Epithelial cell of prostate (primary cell): ENCODE measurements at regions not wholly inside any gene's neighbourhood (a gene's known extent, or its start where the extent isn't known, plus 50 kb on each side); places are given as distances from the start of the nearest gene placed in this dataset.

ENCODE experiments used
- DNase-seq: peaks from one replicate; pipeline ENCODE4 v3.0.0-alpha.2; 2011; ENCODE audit warnings: low read depth, low spot score
- H3K27ac ChIP-seq: fragments of 450-650 bp; 2 replicates; pipeline ENCODE4 v1.5.1; 2017; ENCODE audit warnings: mild to moderate bottlenecking

DNA sequence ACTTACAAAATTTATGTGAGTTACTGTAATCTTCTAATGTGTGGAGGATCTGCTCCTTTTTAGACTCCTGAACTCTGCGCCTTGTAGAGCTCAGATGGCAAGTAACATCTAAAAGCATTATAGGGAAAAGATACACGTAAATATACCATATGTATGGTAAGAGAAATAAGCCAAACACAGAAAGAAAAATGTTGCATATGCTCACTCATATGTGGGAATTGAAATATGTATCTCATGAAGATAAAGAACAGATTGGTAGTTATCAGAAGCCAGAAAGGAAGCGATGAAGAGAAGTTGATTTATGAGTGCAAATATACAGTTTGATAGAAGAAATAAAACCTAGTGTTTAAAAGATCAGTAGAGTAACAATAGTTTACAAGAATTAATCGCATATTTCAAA is 815.0 kb upstream of the MAN1A1 start:
- no peak overlapping the region for H3K27ac ChIP-seq
- no peak for DNase-seq

DNA sequence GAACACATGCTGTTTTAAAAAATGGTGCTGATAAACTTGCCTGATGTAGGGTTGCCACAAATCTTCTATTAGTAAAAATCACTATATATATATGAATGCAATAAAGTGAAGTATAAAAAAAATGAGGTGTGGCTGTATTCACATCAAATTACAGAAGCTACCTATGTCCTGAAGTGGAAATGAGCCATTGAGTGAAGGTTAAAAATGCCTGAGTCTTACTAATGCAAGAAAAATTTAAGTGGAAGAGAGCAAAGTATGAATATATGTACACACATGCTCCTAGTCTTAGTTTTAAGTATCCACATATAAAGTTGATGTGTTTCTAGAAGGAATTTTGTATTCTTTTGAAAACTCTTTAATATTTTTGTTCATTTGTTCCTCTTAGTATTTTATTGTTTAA is 808.3 kb upstream of the MAN1A1 start:
- no peak for DNase-seq
- no peak overlapping the region for H3K27ac ChIP-seq

DNA sequence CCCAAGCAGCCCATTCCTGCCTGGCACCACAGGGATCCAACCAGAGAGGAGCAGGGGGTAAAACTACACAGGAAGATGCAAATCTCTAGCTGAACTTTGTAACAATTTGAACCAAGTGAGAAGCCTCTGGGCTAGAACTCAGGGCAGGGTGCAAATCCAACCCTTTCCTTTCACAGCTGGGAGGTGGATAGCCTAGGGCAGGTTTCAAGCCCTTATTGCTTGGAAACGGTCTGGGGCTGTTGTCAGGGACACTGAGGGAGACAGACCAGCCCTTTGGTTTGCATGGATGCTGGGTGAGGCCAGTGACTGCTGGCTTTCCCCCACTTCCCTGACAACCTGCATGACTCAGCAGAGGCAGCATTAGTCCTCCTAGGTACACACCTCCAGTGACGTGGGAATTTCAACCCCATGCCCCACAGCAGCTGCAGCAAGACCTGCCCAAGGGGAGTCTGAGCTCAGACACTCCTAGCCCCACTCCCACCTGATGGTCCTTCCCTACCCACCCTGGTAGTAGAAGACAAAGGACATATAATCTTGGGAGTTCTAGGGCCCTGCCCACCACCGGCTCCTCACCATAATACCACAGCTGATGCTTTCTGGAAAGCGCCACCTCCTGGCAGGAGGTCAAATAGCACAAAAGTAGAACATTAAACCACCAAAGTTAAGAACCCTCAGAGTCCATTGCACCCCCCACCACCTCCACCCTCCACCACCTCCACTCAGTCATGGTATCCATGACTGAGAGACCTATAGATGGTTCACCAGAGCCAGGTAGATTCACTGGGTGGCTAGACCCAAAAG is 797.7 kb upstream of the MAN1A1 start:
- no peak for DNase-seq

DNA sequence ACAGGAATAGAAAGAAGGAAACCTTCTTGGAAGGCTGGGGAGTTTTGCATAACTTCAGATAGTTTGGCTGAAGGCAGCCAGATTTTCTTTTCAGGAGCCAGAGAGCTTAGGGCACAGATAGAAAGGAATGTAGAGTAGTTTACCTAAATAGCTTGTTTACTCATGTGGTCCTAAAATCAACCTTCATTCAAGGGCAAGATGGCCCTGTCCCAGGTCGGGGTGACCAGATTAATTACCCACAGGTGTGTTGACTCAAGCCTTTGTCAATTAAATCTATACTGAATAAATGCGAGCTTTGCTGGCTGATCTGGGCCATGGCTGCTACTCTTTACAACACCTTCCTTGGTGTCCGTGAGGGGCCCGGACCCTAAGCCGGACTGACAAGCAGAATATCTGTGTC is 792.0 kb upstream of the MAN1A1 start:
- H3K27ac ChIP-seq, result no peak overlapping the region
- DNase-seq, result no peak

More for the DNA sequence above, 797.7 kb upstream of the MAN1A1 start:
- H3K27ac ChIP-seq, result no peak overlapping the region

DNA sequence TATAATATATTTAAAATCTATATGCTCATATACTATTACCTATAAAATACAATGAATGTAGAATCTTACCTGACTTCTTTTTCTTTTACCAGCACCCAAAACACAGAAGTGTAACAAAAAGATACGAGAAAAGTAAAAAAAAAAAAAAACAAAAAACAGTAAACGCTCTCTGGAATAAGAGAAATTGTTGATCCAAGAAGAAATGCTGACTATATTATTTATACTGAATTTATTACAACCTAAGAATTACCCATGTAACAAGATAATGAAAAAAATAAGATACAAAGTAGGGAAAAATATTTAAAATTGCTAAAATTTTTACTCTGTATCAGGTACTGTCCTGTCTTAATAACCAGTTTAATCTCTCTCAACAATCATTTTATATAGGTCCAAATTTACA is 787.9 kb upstream of the MAN1A1 start:
- DNase-seq, result no peak
- no peak overlapping the region for H3K27ac ChIP-seq

DNA sequence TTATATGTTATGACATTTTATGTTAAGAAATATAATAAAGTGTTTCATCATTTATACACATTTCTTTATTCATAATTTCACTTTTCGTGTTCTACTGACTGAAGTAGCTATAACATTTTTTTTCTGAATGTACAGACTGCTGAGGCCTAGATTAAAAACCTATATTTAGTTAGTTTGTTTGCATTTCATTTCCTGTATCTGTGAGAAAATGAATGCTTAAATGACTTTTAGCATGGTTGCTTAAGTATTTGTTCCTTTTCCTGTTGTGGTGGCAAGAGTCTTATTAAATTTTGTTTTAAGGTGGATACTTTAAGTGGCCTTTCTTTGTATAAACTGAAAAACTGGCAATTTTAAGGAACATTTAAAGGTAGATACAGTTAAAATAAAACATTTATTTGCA is 779.7 kb upstream of the MAN1A1 start:
- H3K27ac ChIP-seq, result no peak overlapping the region
- DNase-seq, result no peak

DNA sequence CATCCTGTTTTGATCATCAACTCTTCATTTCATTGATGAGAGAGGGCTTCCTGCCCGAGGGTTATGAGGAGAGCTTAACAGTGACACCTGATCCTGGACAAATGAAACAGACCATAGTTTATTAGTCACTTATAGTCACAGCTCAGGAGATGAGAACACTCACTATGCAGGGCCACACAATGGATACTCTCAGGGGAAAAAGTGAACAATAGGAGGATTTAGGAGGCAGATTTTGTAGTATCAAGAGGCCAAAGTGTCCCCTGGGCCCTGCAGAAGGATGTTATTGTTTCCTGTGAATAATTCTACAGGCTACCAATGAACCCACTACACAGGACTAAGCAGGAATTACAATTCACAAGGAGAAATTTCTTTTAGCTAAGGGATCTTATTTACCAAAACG is 772.8 kb upstream of the MAN1A1 start:
- H3K27ac ChIP-seq, result no peak overlapping the region
- DNase-seq, result no peak

DNA sequence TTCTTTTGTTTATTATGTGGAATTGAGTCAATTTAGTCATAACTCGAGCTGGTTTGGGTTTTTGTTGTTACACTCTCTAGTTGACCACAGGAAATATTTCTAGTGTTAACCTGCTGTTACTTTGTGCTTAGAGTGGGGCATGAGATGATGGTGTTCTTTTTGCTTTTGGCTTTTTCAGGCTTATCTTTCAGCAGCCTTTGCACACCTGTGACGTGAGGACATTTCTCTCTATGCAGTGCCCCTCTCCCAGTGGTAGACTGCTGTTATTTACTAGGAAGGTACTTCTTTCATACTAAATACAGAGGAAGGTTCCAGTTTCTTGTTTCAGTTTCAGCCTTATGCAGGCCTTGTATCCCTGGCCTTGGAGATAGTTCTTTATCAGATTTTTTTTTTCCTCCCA is 766.8 kb upstream of the MAN1A1 start:
- H3K27ac ChIP-seq, result no peak overlapping the region
- DNase-seq, result no peak

DNA sequence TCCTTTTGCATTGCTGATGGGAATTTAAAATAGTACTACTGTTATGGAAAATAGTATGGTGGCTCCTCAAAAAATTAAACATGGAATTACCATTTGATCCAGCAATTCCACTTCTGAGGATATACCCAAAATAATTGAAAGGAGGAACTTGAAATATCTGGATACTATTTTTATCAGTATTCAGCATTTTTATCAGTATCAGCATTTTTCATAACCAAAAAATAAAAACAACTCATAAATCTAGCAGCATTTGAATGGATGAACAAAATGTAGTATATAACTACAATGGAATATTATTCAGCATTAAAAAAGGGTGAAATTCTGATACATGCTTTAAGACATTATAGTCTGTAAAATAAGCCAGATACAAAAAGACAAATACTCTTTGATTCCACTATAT is 763.4 kb upstream of the MAN1A1 start:
- no peak overlapping the region for H3K27ac ChIP-seq
- no peak for DNase-seq

DNA sequence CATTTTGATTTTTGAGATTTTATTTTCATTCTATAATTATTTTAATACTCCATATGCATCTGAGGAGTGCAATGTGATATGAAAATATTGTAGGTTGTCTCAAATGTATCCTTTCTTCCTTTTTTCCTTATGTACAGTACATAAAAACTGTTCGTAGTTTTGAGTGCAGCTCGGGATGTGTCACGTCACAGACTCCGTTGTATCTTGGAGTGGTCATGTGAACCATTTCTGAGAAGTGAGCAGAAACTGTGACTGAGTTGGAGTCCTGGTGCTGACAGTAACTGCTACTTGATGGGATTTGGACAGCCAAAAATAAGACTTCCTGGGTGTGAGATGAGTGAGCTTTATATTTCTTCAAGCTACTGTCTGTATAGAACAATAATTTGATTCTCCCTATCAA is 761.4 kb upstream of the MAN1A1 start:
- H3K27ac ChIP-seq, result no peak overlapping the region
- DNase-seq, result no peak

DNA sequence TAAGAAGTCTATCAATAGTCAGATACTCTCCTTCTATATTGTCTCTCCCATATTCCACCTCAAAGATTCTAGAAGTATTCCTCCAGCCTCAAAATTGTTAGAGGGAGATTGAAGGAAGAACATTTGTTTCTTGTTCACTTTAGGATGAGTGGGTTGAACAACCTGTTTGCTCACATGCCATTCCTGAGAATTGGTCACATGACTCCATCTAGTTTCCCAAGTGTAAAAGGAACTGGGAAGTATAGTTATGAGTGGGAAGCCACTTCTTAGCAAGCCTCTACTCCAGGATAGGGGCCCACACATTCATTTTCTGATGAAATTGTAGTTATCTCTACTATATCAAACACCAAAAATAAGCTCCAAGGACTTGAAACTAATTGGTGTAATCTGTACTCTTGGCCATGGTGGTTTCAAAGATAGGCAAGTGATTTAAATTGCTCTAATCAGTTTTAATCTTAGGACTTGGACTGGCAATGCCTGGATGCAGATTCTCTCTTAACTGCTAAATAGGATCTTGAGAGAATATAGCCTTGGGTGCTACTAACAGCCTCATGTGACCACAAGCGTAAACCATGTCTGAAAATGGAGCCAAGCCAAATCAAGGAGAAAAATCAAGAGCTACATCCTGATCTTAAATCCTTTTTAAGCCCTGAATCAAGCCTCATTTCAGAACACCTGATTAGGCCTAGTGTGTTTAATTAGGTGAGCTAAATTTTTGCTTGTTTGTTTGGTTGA is 758.7 kb upstream of the MAN1A1 start:
- no peak for DNase-seq
- H3K27ac ChIP-seq, result no peak overlapping the region

DNA sequence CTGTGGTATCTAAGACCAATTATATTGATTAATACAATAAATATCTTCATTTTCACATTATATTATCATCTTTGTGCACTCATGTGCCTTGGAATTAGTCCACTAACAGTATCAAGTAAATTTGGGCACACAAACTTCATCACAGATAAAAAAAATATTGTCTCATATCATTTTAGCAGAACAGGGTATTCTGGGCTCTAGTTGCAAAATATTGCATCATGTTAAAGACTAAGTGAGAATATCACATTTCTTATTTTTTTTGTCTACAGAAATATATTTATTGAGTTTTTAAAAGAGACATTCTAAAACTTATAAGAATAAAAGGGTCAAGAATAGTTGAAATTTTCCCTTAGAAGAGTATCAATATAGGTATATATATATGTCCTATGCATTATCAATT is 754.1 kb upstream of the MAN1A1 start:
- DNase-seq, result no peak
- H3K27ac ChIP-seq, result no peak overlapping the region

DNA sequence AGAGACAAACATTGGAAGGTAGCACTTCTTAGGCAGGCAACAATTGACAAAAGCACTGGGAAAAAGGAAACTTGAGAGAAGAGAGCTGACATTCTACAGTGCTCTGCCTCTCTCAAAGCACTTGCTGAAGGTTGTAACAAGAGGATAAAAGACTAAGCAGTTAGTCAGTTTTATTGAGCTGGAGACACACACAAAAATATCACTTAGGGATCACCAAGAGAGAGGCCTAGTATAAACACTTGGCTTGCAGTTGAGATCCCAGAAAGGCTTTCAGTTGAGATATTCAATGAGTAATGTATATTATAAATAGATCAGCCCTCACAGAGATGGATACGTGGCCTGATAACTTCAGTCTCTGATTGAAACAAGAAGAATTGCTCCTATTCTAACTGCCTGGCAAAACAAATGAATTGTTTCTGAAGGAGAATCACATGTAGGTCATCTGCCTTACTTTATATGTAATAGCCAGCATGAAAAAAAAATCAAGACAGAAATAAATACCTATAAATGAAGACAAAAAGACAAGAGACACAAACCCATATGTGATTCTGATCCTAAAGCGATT is 747.2 kb upstream of the MAN1A1 start:
- no peak overlapping the region for H3K27ac ChIP-seq
- DNase-seq, result no peak

DNA sequence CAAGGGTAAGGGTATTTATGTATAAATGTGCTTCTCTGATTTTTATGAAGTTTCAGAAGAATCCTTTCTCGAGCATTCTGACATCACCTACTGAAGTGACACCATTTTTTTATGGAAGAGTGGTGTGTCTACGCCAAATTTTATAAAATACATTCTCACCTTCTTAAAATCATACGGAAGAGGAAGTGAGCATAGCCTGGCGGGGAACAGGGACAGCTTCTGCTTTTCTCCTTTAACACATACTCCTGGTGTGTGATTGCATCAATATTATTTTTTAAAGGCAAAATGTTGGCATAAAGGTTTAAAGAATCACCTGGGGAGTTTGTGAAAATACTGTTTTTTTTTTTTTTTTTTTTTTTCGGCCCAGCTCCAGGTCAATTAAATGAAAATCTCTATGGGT is 733.6 kb upstream of the MAN1A1 start:
- DNase-seq, result no peak
- H3K27ac ChIP-seq, result no peak overlapping the region

DNA sequence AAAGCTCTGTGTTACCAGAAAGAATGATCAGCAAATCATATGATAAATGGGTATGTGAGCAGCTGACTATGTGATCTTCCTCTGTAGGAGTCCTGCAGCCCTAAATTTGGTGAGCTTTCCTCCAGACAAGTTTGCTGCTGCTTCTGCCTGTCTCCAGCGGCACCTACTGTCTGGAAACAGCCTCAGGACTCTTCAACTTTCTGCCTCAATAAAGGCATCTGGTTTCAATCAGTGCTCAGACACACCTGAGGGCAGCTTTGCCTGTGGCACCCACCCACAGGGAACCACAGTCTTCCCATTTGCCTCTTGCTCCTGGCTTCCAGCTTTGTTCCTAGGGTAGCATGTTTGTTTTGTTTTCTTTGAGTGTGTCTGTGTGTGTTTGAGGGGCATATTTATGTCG is 727.9 kb upstream of the MAN1A1 start:
- no peak overlapping the region for H3K27ac ChIP-seq
- DNase-seq, result no peak

DNA sequence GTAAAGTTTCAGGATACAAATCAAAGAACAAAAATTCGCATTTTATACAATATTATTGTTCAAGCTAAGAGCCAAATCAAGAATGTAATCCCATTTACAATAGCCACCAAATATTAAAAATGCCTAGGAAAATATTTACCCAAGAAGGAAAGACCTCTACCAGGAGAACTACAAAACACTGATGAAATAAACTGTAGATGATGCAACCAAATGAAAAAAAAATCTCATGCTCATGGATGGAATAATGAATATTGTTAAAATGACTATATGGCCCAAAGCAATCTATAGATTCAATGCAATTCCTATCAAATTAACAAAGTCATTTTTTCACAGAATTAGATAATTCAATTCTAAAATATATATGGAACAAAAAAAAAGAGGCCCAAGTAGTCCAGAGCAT is 708.8 kb upstream of the MAN1A1 start:
- no peak overlapping the region for H3K27ac ChIP-seq
- DNase-seq, result no peak

DNA sequence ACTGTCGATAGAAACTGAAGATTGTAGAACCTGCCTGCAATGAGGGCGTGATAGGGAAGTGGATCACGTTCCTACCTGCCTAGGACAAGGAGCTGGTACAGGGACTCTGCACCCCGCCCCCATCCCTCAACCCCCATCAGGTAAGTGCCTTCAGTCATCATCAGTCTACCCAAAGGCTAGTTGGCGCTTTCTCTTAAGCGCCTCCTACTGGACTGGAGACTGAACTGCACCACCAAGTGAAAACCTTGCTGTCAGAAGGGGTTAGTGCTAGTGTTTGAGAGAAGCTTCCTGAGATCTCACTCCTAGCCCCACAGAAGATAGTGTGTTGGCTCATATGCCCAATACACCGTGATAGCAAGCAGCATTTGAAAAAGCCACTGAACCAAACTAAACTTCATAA is 706.5 kb upstream of the MAN1A1 start:
- no peak for DNase-seq
- no peak overlapping the region for H3K27ac ChIP-seq

DNA sequence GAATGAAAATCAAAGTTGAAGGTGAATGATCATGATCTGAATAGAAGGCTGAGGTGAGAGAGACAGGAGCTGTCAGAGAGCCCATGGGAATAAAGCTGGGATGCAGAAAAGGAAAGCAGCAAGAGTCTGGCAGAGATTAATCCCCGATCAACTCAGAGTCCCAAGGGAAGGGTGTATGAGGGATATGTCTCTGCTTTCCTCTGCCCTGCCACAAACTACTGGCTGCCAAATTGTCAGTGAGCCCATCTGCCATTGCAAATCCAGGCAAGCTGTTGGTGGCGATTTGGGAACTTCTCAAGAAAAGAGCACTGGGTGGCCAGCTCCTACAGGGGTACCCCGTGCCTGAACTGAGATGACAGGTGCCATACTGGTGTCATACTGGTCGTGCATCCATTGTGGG is 705.5 kb upstream of the MAN1A1 start:
- no peak overlapping the region for H3K27ac ChIP-seq
- DNase-seq, result no peak

DNA sequence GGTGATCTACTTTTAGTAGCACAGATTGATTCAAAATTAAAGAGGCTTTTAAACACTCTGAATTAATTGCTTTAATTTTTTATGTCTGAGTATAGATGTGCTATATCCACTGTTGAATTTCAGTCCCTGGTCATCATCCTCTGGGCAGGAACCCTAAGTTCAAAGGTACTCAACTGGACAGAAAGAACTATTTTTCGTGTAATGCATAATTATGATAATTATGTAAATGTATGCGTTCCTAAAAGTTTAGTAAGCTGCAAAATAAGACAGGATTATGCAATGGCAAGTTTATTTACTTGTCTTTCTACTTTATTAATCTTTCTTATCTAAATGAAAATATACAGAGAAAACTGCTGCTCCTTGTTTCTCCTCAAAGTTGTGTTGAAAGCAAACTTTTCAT is 690.1 kb upstream of the MAN1A1 start:
- no peak overlapping the region for H3K27ac ChIP-seq
- no peak for DNase-seq

DNA sequence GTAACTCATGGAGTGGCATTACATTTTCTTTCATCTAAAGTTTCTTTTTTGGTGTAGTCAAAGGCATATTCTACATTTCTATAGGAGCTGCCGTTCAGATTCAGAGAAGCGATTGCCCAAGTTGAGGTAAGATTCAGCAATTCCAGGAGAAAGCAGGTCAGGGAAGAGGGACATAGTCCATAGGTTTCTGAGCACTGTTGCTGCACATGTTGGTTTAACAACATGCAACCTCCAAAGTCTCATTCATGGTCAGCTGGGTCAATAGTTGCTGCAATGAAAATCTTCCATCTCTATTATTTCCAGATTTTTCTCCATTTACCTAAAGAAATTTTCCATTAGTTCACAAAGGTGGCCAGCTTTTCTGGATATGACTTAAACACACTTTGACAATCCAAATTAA is 682.3 kb upstream of the MAN1A1 start:
- DNase-seq, result no peak
- no peak overlapping the region for H3K27ac ChIP-seq

DNA sequence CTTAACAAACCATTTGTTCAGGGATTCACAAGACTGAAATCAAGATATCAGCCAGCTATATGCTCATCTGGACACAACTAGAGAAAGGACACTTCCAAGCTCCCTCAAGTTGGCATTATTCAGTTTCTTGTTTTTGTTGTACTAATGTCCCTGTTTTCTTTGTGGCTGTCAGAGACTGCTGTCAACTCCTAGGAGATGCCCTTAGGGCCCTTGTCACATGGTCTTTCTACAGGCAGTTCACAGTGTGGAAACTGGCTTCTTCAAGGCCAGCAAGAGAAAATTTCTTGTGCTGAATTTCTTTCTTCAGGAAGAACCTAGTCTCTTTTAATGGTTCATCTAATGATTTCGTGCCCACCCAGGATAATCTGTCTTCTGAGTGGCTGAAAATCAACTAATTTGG is 677.2 kb upstream of the MAN1A1 start:
- DNase-seq, result no peak
- H3K27ac ChIP-seq, result no peak overlapping the region

DNA sequence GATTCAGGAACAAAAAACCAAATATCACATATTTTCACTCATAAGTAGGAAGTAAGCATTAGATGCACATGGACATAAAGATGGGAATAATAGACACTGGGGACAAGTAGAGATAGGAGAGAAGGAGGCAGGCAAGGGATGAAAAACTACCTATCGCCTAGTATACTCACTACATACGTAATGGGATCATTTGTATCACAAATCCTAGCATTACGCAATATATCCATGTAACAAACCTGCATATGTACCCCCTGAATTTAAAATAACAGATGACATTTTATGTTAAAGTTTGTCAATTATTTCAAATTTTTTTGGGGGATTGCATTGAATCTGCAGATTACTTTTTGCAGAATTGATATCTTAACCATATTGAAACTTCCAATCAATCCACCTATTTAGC is 660.5 kb upstream of the MAN1A1 start:
- no peak overlapping the region for H3K27ac ChIP-seq
- DNase-seq, result no peak
